ENCODE measurements at regions not wholly inside any gene's neighbourhood (a gene's known extent, or its start where the extent isn't known, plus 50 kb on each side); places are given as distances from the start of the nearest gene placed in this dataset.
"Not testable (repeated sequence)": the region's sequence is repeated elsewhere in the genome, so short reads cannot be mapped to it uniquely, and the experiment has no call there.

- peak; percentile 12 for FAIRE-seq
Observed at GRCh38 chr10:36759141-36759805, 366.1 kb upstream of the ANKRD30A start.

GRCh38 chr10:36748128-36748871 is 377.1 kb upstream of the ANKRD30A start:
- no peak for FAIRE-seq

- no peak for FAIRE-seq
Observed at GRCh38 chr10:36739884-36740445, 385.4 kb upstream of the ANKRD30A start.

GRCh38 chr10:36738738-36739431 is 386.5 kb upstream of the ANKRD30A start:
- no peak for FAIRE-seq

- no peak for FAIRE-seq
Observed at GRCh38 chr10:36736311-36736710, 389.1 kb upstream of the ANKRD30A start.

- FAIRE-seq, result not testable (repeated sequence)
Observed at GRCh38 chr10:36734590-36734989, 390.8 kb upstream of the ANKRD30A start.

- FAIRE-seq, result no peak
Observed at GRCh38 chr10:36730316-36730715, 395.1 kb upstream of the ANKRD30A start.

- no peak for FAIRE-seq
Observed at GRCh38 chr10:36728626-36729025, 396.8 kb upstream of the ANKRD30A start.

- no peak for FAIRE-seq
Observed at GRCh38 chr10:36725581-36726520, 399.5 kb upstream of the ANKRD30A start.

GRCh38 chr10:36722777-36723176 is 402.6 kb upstream of the ANKRD30A start:
- no peak for FAIRE-seq

- FAIRE-seq, result no peak
Observed at GRCh38 chr10:36721871-36722270, 403.5 kb upstream of the ANKRD30A start.

GRCh38 chr10:36720895-36721294 is 404.5 kb upstream of the ANKRD30A start:
- no peak for FAIRE-seq

GRCh38 chr10:36717118-36717517 is 408.3 kb upstream of the ANKRD30A start:
- no peak for FAIRE-seq

- no peak for FAIRE-seq
Observed at GRCh38 chr10:36716291-36716690, 409.1 kb upstream of the ANKRD30A start.

GRCh38 chr10:36712695-36713094 is 412.7 kb upstream of the ANKRD30A start:
- no peak for FAIRE-seq

GRCh38 chr10:36711361-36711760 is 414.0 kb upstream of the ANKRD30A start:
- FAIRE-seq, result no peak

- FAIRE-seq, result no peak
Observed at GRCh38 chr10:36704124-36704523, 421.3 kb upstream of the ANKRD30A start.

- no peak for FAIRE-seq
Observed at GRCh38 chr10:36703179-36703578, 422.2 kb upstream of the ANKRD30A start.

- no peak for FAIRE-seq
Observed at GRCh38 chr10:36700123-36700522, 425.3 kb upstream of the ANKRD30A start.

- FAIRE-seq, result no peak
Observed at GRCh38 chr10:36692759-36693158, 432.6 kb upstream of the ANKRD30A start.

GRCh38 chr10:36688717-36689116 is 436.7 kb upstream of the ANKRD30A start:
- no peak for FAIRE-seq

GRCh38 chr10:36683421-36683820 is 442.0 kb upstream of the ANKRD30A start:
- no peak for FAIRE-seq

Data from endometrium (tissue), 2 donors.